Transverse colon (tissue), 4 donors: ENCODE measurements at regions not wholly inside any gene's neighbourhood (a gene's known extent, or its start where the extent isn't known, plus 50 kb on each side); places are given as distances from the start of the nearest gene placed in this dataset.

ENCODE experiments used
- DNase-seq: peaks from one replicate; pipeline ENCODE4 v3.0.0-alpha.2; 2019
- H3K27ac ChIP-seq, 4 donors: fragments of 200-600 bp; sonication (generic); 2 replicates each; pipeline ENCODE4 v1.5.1; 2016 to 2018; ENCODE audit warnings: inconsistent platforms in 4 of 4
- H3K27me3 ChIP-seq: fragments of 200-600 bp; sonication (generic); 2 replicates; pipeline ENCODE4 v1.5.1; 2017; ENCODE audit warnings: inconsistent platforms
- H3K36me3 ChIP-seq, 4 donors: fragments of 200-600 bp; sonication (generic); 2 replicates each; pipeline ENCODE4 v1.5.1; 2017 to 2019; ENCODE audit warnings: inconsistent platforms in 4 of 4
- H3K4me1 ChIP-seq, 4 donors: fragments of 200-600 bp; sonication (generic); 2 replicates each; pipeline ENCODE4 v1.5.1; 2017 to 2020; ENCODE audit warnings: inconsistent platforms in 4 of 4
- H3K4me3 ChIP-seq, 4 donors: fragments of 200-600 bp; sonication (generic); 1 replicate in 1 of 4; 2 replicates in 3 of 4; pipeline versions ENCODE4 v1.5.1 to v1.6.1; 2017 to 2019; ENCODE audit warnings: inconsistent platforms in 4 of 4
- H3K9me3 ChIP-seq, 2 donors: fragments of 200-600 bp; sonication (generic); 2 replicates each; pipeline ENCODE4 v1.5.1; 2017 to 2019; ENCODE audit warnings: inconsistent platforms in 2 of 2
- CTCF ChIP-seq, 5 experiments: fragments of 200-600 bp in 3 of 5; fragments of 450-650 bp in 2 of 5; sonication (generic) in 3 of 5; IDR thresholded peaks; 1 replicate in 2 of 5; 2 replicates in 3 of 5; pipeline ENCODE4 v1.5.1; 2016 to 2017; ENCODE audit warnings: antibody characterized with exemption in 5 of 5, inconsistent platforms in 3 of 5, mild to moderate bottlenecking in 2 of 5, moderate library complexity in 1 of 5
- EP300 ChIP-seq: sonication (generic); formaldehyde crosslinking; IDR thresholded peaks from one replicate; pipeline ENCODE4 v1.6.1; 2017; ENCODE audit warnings: antibody characterized with exemption, low read depth
- POLR2A ChIP-seq: fragments of 450-650 bp; IDR thresholded peaks from one replicate; pipeline ENCODE4 v1.6.1; 2016; ENCODE audit warnings: antibody characterized with exemption, mild to moderate bottlenecking, moderate library complexity
- POLR2AphosphoS5 ChIP-seq, 3 donors: sonication (generic); formaldehyde crosslinking; IDR thresholded peaks; one replicate each; pipeline ENCODE4 v1.6.1; 2016; ENCODE audit warnings: antibody characterized with exemption in 3 of 3
- WGBS, 2 donors: methylation state at CpG; one replicate each; pipeline ENCODE4 v1.1.5; 2018; ENCODE audit warnings: low coverage in 1 of 2; 5-methylcytosine and 5-hydroxymethylcytosine counted together
- in situ Hi-C, 4 donors: fragments of 200-750 bp; cut with MboI; loops; one replicate each; pipeline versions ENCODE4 v1.15.0 to v1.15.1; 2017; ENCODE audit warnings: low sequenced_read_pairs in 3 of 4, low pct_ligation_motif_present in 1 of 4, low pct_unique_long_range_greater_than_20kb in 1 of 4
- intact Hi-C: fragments of 100-400 bp; cut with DNase I; formaldehyde crosslinking; loops from one replicate; pipeline ENCODE4 v1.15.1; 2023; ENCODE audit warnings: low total_unique reads

- no peaks in the 10 kb centered on the region for H3K36me3 ChIP-seq
- no peak for DNase-seq
- no peaks in the 10 kb centered on the region for H3K27me3 ChIP-seq
- peaks cover 0 to 15% (median 8%) of the 10 kb centered on the region in 4 donors for H3K4me1 ChIP-seq
- intact Hi-C loops = no loop called here
- in situ Hi-C loops = no loop called here
- no peaks in the 10 kb centered on the region for H3K9me3 ChIP-seq
- TF ChIP-seq POLR2AphosphoS5 (IDR thresholded peaks at IDR 0.05) (no peak), EP300 (no peak), CTCF (IDR thresholded peaks at IDR 0.05) (no peak)
- H3K27ac ChIP-seq = no peak overlapping the region
- WGBS, 2 donors = 50 to 60% methylated on average over 2 of the region's 2 CpGs
- H3K4me3 ChIP-seq = no peak overlapping the region
Measured at GRCh38 chr1:207245124-207245523, 76.4 kb upstream of the CD55 start.

GRCh38 chr1:207248544-207249198 lies 72.8 kb upstream of the CD55 start:
- TF ChIP-seq EP300 (no peak), POLR2AphosphoS5 (IDR thresholded peaks at IDR 0.05) (no peak), CTCF (IDR thresholded peaks at IDR 0.05) (no peak), POLR2A (no peak)

GRCh38 chr1:207250431-207250830 lies 71.0 kb upstream of the CD55 start:
- in situ Hi-C loops (loop anchor here in 1 of 4 donors (10.0 kb wide), 1 partner anchor 154 kb away; no protein-coding TSS in a partner anchor), intact Hi-C loops (no loop called here)
- DNase-seq = no peak
- no peaks in the 10 kb centered on the region for H3K27me3 ChIP-seq
- no peaks in the 10 kb centered on the region for H3K36me3 ChIP-seq
- no peak for TF ChIP-seq CTCF (IDR thresholded peaks at IDR 0.05)
- no peak for TF ChIP-seq POLR2AphosphoS5 (IDR thresholded peaks at IDR 0.05)
- TF ChIP-seq POLR2A = no peak
- no peak for TF ChIP-seq EP300
- H3K4me3 ChIP-seq = no peak overlapping the region
- no peak overlapping the region for H3K27ac ChIP-seq
- no peaks in the 10 kb centered on the region for H3K9me3 ChIP-seq
- H3K4me1 ChIP-seq = no peaks in the 10 kb centered on the region

More at GRCh38 chr1:207248544-207249198, 72.8 kb upstream of the CD55 start:
- WGBS, 2 donors = 37 to 49% methylated on average over 3 of the region's 3 CpGs
- Histone ChIP-seq H3K9me3 (no peaks in the 10 kb centered on the region), H3K27me3 (no peaks in the 10 kb centered on the region), H3K27ac (no peak overlapping the region), H3K4me3 (no peak overlapping the region), H3K4me1 (no peaks in the 10 kb centered on the region), H3K36me3 (no peaks in the 10 kb centered on the region)
- no peak for DNase-seq
- intact Hi-C loops = no loop called here
- in situ Hi-C loops = no loop called here

- TF ChIP-seq POLR2AphosphoS5 (IDR thresholded peaks at IDR 0.05) = no peak
- no peak for TF ChIP-seq CTCF (IDR thresholded peaks at IDR 0.05)
- TF ChIP-seq EP300 = no peak
- TF ChIP-seq POLR2A = no peak
- DNase-seq = no peak
- intact Hi-C loops = no loop called here
- H3K4me3 ChIP-seq = no peak overlapping the region
- no peak overlapping the region for H3K27ac ChIP-seq
- H3K4me1 ChIP-seq = no peaks in the 10 kb centered on the region
- H3K9me3 ChIP-seq = no peaks in the 10 kb centered on the region
- H3K36me3 ChIP-seq = no peaks in the 10 kb centered on the region
- 86 to 100% methylated on average over 1 of the region's 1 CpG for WGBS, 2 donors
- H3K27me3 ChIP-seq = no peaks in the 10 kb centered on the region
- in situ Hi-C loops = loop anchor here in 1 of 4 donors (10.0 kb wide), 1 partner anchor 154 kb away; no protein-coding TSS in a partner anchor
Measured at GRCh38 chr1:207251066-207251465, 70.4 kb upstream of the CD55 start.
